MV-4-11 (cell line): ENCODE measurements at regions not wholly inside any gene's neighbourhood (a gene's known extent, or its start where the extent isn't known, plus 50 kb on each side); places are given as distances from the start of the nearest gene placed in this dataset.
A peak's percentile ranks its signal among the peaks of the same experiment; 100 is the strongest.

ENCODE experiments used
- DNase-seq: peaks from one replicate; lab custom pipeline; 2025; lab: John Stamatoyannopoulos, UW

- DNase-seq: peak; percentile 97
Observed at GRCh38 chr7:17234398-17235031, 63.9 kb upstream of the AHR start.

GRCh38 chr7:17236171-17236570, 62.3 kb upstream of the AHR start:
- no peak for DNase-seq

GRCh38 chr7:17236603-17237002, 61.8 kb upstream of the AHR start:
- no peak for DNase-seq

GRCh38 chr7:17239046-17239445, 59.4 kb upstream of the AHR start:
- DNase-seq: no peak

- peak; percentile 13 for DNase-seq
Observed at GRCh38 chr7:17239683-17240521, 58.5 kb upstream of the AHR start.

- no peak for DNase-seq
Observed at GRCh38 chr7:17242504-17242903, 55.9 kb upstream of the AHR start.

- no peak for DNase-seq
Observed at GRCh38 chr7:17244786-17245185, 53.7 kb upstream of the AHR start.

GRCh38 chr7:17247357-17247756, 51.1 kb upstream of the AHR start:
- no peak for DNase-seq

GRCh38 chr7:17248527-17248926, 49.9 kb upstream of the AHR start:
- no peak for DNase-seq
